Common myeloid progenitor, CD34-positive (primary cell): ENCODE measurements at regions not wholly inside any gene's neighbourhood (a gene's known extent, or its start where the extent isn't known, plus 50 kb on each side); places are given as distances from the start of the nearest gene placed in this dataset.

Source experiments
- CTCF ChIA-PET: fragments of 350-600 bp; sonication (Branson Sonifier 250); formaldehyde crosslinking; loops from one replicate; lab custom pipeline; 2021; ENCODE audit warnings: antibody characterized with exemption; lab: Charles Lee
- POLR2A ChIA-PET: fragments of 350-600 bp; sonication (Branson Sonifier 250); formaldehyde crosslinking; loops from one replicate; lab custom pipeline; 2021; ENCODE audit warnings: antibody characterized with exemption; lab: Charles Lee
- DNase-seq, 3 donors: peaks; one replicate each; pipeline versions ENCODE4 v3.0.0 to v3.0.0-alpha.2; 2013
- H3K27ac ChIP-seq, 2 experiments: 1 replicate in 1 of 2; 2 replicates in 1 of 2; pipeline ENCODE4 v1.7.0; 2013; ENCODE audit warnings: inconsistent platforms in 2 of 2, low read length in 2 of 2, mild to moderate bottlenecking in 2 of 2, low read depth in 1 of 2, moderate library complexity in 1 of 2; ENCODE audit not compliant: severe bottlenecking in 2 of 2, insufficient read depth in 1 of 2, poor library complexity in 1 of 2
- H3K27me3 ChIP-seq, 5 experiments: replicated peaks in 2 of 5; 1 replicate in 3 of 5; 2 replicates in 2 of 5; pipeline versions ENCODE4 v1.6.1 to v1.7.0; 2013; ENCODE audit warnings: low read length in 4 of 5, mild to moderate bottlenecking in 2 of 5, moderate library complexity in 2 of 5, inconsistent platforms in 1 of 5; ENCODE audit not compliant: insufficient read depth in 5 of 5, control insufficient read depth in 4 of 5
- H3K36me3 ChIP-seq, 4 experiments: 1 replicate in 2 of 4; 2 replicates in 2 of 4; pipeline versions ENCODE4 v1.6.1 to v1.7.0; 2013; ENCODE audit warnings: low read length in 3 of 4, control low read depth in 1 of 4, mild to moderate bottlenecking in 1 of 4; ENCODE audit not compliant: control insufficient read depth in 4 of 4, insufficient read depth in 4 of 4
- H3K4me1 ChIP-seq, 4 experiments: 1 replicate in 3 of 4; 2 replicates in 1 of 4; pipeline versions ENCODE4 v1.6.1 to v1.7.1; 2013; ENCODE audit warnings: low read length in 3 of 4, mild to moderate bottlenecking in 3 of 4, control low read depth in 1 of 4, inconsistent platforms in 1 of 4, moderate library complexity in 1 of 4; ENCODE audit not compliant: control insufficient read depth in 4 of 4, insufficient read depth in 4 of 4; ENCODE audit errors: control extremely low read depth in 1 of 4
- H3K4me3 ChIP-seq, 7 experiments: 1 replicate in 4 of 7; 2 replicates in 3 of 7; pipeline versions ENCODE4 v1.5.1 to v1.7.0; 2013; ENCODE audit warnings: mild to moderate bottlenecking in 7 of 7, low read length in 6 of 7, moderate library complexity in 6 of 7, inconsistent platforms in 2 of 7, low read depth in 2 of 7, control low read depth in 1 of 7; ENCODE audit not compliant: insufficient read depth in 4 of 7, control insufficient read depth in 1 of 7; ENCODE audit errors: extremely low read depth in 1 of 7
- H3K9me3 ChIP-seq, 5 experiments: 1 replicate in 4 of 5; 2 replicates in 1 of 5; pipeline versions ENCODE4 v1.6.1 to v1.7.1; 2013; ENCODE audit warnings: low read length in 4 of 5, mild to moderate bottlenecking in 2 of 5, inconsistent platforms in 1 of 5, low read depth in 1 of 5, moderate library complexity in 1 of 5; ENCODE audit not compliant: control insufficient read depth in 4 of 5, insufficient read depth in 2 of 5; ENCODE audit errors: control extremely low read depth in 1 of 5
- WGBS: methylation state at CpG from one replicate; pipeline ENCODE4 v1.1.5; 2013; ENCODE audit not compliant: insufficient coverage; 5-methylcytosine and 5-hydroxymethylcytosine counted together

- Histone ChIP-seq H3K27ac (peak overlapping the region; percentile 6 to 32), H3K36me3 (no peaks in the 10 kb centered on the region), H3K9me3 (peaks cover 0 to 20% (median 10%) of the 10 kb centered on the region in 5 experiments), H3K4me1 (peaks cover 0 to 8% (median 2%) of the 10 kb centered on the region in 4 experiments), H3K4me3 (peak overlapping the region in 2 of 7 experiments; percentile 6 to 20), H3K27me3 (no peaks in the 10 kb centered on the region)
- peak; percentile 40 to 90 (median 83) for DNase-seq
- 41% methylated on average over 5 of the region's 6 CpGs for WGBS
- POLR2A ChIA-PET, result no interaction called here
- CTCF ChIA-PET, result no interaction called here
These were observed 142.5 kb upstream of the SSTR1 start for GRCh38 chr14:38065106-38065762.

GRCh38 chr14:38070061-38070588 is 137.6 kb upstream of the SSTR1 start:
- H3K27ac ChIP-seq, result no peak overlapping the region
- no peaks in the 10 kb centered on the region for H3K9me3 ChIP-seq
- peaks cover under 1 to 19% (median 15%) of the 10 kb centered on the region in 4 experiments for H3K4me1 ChIP-seq
- ChIA-PET POLR2A (no interaction called here), CTCF (interaction anchor here (0.6 to 1.4 kb wide), 2 partner anchors 14 to 83 kb away, joined by 3 read pairs; no protein-coding TSS in a partner anchor)
- WGBS, result 57% methylated on average over 1 of the region's 2 CpGs
- no peak for DNase-seq
- H3K36me3 ChIP-seq, result no peaks in the 10 kb centered on the region
- H3K27me3 ChIP-seq, result no peaks in the 10 kb centered on the region
- no peak overlapping the region for H3K4me3 ChIP-seq

GRCh38 chr14:38073641-38074040 is 134.1 kb upstream of the SSTR1 start:
- Histone ChIP-seq H3K4me1 (peaks cover 10 to 29% (median 25%) of the 10 kb centered on the region in 4 experiments), H3K4me3 (no peak overlapping the region), H3K36me3 (no peaks in the 10 kb centered on the region), H3K9me3 (no peaks in the 10 kb centered on the region), H3K27ac (no peak overlapping the region), H3K27me3 (no peaks in the 10 kb centered on the region)
- peak in 2 of 3 donors; percentile 64 to 72 for DNase-seq
- POLR2A ChIA-PET, result no interaction called here
- no CpG with 5 or more reads among the region's 4 CpGs for WGBS
- CTCF ChIA-PET, result no interaction called here

GRCh38 chr14:38074081-38074480 is 133.6 kb upstream of the SSTR1 start:
- Histone ChIP-seq H3K4me3 (no peak overlapping the region), H3K4me1 (peaks cover 14 to 33% (median 30%) of the 10 kb centered on the region in 4 experiments), H3K36me3 (no peaks in the 10 kb centered on the region), H3K9me3 (no peaks in the 10 kb centered on the region), H3K27me3 (no peaks in the 10 kb centered on the region), H3K27ac (no peak overlapping the region)
- ChIA-PET CTCF (no interaction called here), POLR2A (no interaction called here)
- 50% methylated on average over 1 of the region's 1 CpG for WGBS
- DNase-seq, result no peak

- no peaks in the 10 kb centered on the region for H3K36me3 ChIP-seq
- H3K9me3 ChIP-seq, result no peaks in the 10 kb centered on the region
- no peaks in the 10 kb centered on the region for H3K27me3 ChIP-seq
- H3K4me3 ChIP-seq, result no peak overlapping the region
- CTCF ChIA-PET, result no interaction called here
- no CpG with 5 or more reads among the region's 2 CpGs for WGBS
- DNase-seq, result peak in 1 of 3 donors; percentile 46
- POLR2A ChIA-PET, result no interaction called here
- peaks cover 17 to 37% (median 36%) of the 10 kb centered on the region in 4 experiments for H3K4me1 ChIP-seq
- no peak overlapping the region for H3K27ac ChIP-seq
These were observed 132.9 kb upstream of the SSTR1 start for GRCh38 chr14:38074754-38075153.

GRCh38 chr14:38078393-38078792 is 129.3 kb upstream of the SSTR1 start:
- Histone ChIP-seq H3K27me3 (no peaks in the 10 kb centered on the region), H3K4me1 (peaks cover 19 to 40% (median 37%) of the 10 kb centered on the region in 4 experiments), H3K27ac (no peak overlapping the region), H3K9me3 (no peaks in the 10 kb centered on the region), H3K4me3 (peak overlapping the region in 1 of 7 experiments; percentile 8), H3K36me3 (no peaks in the 10 kb centered on the region)
- DNase-seq, result peak; percentile 39 to 93 (median 90)
- WGBS, result no CpG with 5 or more reads among the region's 3 CpGs
- ChIA-PET CTCF (interaction anchor here (0.6 to 1.2 kb wide), 2 partner anchors 22 to 825 kb away, joined by 3 to 4 read pairs; no protein-coding TSS in a partner anchor), POLR2A (interaction anchor here (0.6 to 0.8 kb wide), 3 partner anchors 17 to 221 kb away, joined by 4 read pairs; no protein-coding TSS in a partner anchor)

GRCh38 chr14:38079268-38079667 is 128.4 kb upstream of the SSTR1 start:
- Histone ChIP-seq H3K27ac (no peak overlapping the region), H3K4me1 (peaks cover 19 to 35% (median 31%) of the 10 kb centered on the region in 4 experiments), H3K4me3 (peak overlapping the region in 1 of 7 experiments; percentile 8), H3K27me3 (no peaks in the 10 kb centered on the region), H3K9me3 (no peaks in the 10 kb centered on the region), H3K36me3 (no peaks in the 10 kb centered on the region)
- WGBS, result no CpG with 5 or more reads among the region's 1 CpG
- ChIA-PET CTCF (no interaction called here), POLR2A (no interaction called here)
- peak in 1 of 3 donors; percentile 38 for DNase-seq
